HG03520 (cell line): ENCODE measurements at regions not wholly inside any gene's neighbourhood (a gene's known extent, or its start where the extent isn't known, plus 50 kb on each side); places are given as distances from the start of the nearest gene placed in this dataset.
"Not testable (repeated sequence)": the region's sequence is repeated elsewhere in the genome, so short reads cannot be mapped to it uniquely, and the experiment has no call there.

Source experiments
- ATAC-seq: cut with Tn5 transposase; IDR thresholded peaks from one replicate; pipeline ENCODE4 v1.9.1; 2021; ENCODE audit warnings: mild to moderate bottlenecking, moderate library complexity; ENCODE audit not compliant: unreplicated experiment

DNA sequence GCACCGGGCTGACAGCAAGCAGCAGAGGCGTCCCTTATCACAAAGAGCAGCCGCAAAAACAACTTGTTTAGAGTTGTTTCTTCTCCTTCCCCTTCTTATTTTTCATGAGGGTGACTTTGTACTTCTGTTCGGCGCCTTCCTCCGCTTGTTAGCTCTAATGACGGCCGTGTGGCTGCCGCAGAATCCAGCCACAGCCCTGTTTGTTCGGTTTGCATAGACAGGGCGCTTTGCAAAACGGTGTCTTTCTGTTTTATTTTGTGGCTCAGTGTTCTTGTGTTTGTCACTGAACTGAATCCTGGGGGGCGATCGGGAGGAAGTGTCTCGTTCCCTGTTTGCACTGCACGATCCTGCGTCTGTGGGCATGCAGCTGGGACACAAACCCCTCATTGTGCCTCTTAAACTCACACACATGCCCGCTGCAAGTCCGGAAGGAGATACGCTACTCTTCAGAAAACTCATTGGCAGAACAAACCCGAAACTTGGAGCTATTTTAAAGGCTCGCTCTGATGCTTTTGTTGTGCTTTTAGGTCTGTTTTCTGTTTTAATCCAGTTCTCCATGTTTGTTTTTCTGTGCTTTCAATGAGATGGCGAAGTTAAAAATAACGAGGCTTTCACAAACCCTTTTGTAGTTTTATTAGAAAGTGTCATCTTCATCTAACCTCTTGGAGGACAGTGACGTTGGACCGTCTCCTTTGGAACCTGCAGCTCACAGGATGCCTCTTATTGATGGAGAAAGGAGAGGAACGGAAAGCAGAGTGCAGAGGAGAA lies 213.9 kb downstream of the IRX2 start:
- no peak for ATAC-seq

DNA sequence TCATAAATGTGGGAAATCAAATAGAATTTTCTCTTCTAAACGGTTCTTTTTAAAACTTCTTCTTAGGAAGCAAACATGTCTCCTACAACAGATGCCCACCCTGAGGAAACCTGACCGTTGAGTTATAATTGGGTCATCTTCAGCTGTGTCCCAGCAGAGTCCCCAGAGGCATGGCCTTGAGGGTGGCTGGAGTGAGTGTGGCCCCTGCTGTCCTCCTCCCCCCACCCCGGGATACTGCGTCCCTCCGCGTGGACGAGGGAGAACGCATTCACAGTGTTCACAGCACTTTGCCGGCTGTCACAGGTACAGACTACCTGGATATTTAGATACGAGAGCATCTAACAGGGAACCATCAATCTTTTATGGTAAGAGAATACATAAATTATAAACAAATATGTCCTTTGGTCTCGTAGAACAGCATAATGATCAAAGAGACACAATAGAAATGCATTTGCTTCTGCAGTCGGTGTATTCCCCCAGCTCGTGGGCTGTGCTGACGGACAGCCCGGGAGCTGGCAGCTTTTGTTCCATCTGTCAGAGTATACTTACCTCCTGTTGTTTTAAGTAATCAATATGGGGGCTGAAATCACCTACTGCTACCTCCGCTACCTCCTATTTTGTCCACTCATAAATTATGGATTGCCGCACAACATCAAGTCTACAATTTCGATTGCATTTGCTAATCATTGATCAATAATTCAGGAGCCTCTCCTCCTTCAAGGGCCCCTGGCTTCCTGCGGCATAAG lies 214.7 kb downstream of the IRX2 start:
- no peak for ATAC-seq

DNA sequence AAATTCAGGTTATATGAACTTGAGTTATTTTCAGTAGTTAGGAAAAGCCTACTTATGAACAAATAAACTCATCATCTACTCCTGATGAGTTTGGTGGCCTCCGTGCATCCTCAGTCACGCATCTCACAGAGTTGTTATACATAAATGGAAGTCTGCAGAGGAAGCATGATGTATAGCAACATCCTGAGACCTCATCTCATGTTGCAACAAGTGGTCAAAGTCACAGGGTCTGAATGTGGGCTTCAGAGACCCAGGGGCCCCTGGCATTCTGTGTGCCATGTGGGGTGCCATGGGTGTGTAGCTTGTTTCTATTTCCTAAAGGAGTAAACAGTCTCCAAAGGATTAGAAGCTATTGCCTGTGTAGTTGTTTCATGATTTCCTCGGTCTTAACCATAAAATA lies 216.5 kb downstream of the IRX2 start:
- no peak for ATAC-seq

DNA sequence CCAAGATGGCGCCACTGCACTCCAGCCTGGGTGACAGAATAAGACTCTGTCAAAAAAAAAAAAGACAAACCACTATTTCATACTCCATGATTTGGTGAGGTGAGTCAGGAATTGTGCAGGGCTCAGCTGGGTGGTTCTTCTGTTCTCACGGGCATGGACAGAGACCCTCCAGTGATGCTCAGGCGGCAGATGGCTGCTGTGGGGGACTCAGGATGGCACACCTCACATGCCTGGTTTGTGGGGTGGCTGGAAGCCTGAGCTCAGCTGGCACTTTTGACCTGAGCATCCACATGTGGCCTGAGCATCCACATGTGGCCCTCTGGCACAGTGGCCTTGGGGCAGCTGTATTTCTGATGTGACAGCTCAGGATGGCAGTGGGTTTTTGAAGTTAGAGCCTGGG lies 217.2 kb downstream of the IRX2 start:
- no peak for ATAC-seq

DNA sequence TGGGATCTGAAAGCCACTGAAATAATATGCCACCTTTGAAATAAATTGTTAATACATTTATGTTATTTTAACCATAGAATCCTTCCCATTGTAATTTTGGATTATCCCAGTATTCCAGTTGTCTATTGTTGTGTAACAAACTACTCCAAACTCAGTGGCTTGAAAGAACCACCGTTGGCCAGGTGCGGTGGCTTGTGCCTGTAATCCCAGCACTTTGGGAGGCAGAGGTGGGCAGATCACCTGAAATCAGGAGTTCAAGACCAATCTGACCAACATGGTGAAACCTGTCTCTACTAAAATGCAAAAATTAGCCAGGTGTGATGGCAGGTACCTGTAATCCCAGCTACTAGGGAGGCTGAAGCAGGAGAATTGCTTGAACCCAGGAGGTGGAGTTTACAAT lies 217.6 kb downstream of the IRX2 start:
- not testable (repeated sequence) for ATAC-seq

DNA sequence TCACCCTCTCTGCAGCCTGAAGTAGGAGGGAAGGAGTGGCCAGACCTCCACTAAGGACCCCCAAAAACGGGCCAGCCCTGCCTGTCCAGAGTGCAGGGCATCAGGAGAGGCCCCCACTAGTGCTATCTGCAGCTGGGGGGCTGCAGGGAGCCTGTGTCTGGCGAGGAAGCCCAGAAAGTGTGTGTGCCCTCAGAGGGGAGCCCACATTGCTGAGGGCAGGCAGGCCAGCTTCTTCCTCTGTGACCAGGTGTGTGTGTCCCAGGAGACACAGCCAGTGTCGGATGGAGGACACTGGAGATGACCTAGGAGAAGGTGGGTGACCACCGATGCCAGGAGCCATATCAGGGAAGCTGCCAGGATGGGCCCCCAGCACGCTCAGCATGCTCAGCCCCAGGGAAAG lies 218.7 kb downstream of the IRX2 start:
- no peak for ATAC-seq

DNA sequence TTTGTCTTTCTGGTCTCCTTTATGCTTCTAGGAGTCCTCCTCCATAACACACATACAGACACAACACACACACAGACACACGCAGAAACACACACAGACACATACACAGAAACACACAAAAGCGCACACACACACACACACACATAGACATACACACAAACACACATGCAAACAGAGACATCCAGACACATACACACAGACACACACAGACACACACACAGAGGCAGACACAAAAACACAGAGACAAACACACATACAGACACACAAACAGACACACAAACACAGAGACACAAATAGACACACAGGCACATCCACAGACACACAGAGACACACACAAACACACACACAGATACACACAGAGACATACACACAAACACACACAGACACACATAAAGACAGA lies 220.2 kb downstream of the IRX2 start:
- no peak for ATAC-seq

DNA sequence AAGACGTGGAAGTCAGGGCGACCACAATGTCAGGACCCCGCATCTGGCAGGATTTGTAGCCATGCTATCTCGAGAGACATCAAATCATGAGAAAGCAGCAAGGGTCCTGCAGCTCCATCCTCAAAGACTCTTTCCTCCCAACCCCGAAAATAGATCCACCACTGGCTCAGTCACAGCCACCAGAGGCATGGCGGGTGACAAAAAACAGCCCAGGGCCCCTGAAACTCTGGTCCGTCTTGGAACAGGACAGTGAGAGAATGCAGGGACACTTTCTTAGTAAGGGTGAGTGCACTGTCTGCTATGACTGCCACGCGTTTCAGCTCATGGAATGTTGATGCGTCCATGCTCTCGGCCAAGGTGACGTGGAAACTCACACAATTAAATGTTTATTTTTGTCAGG lies 220.9 kb downstream of the IRX2 start:
- ATAC-seq = no peak

DNA sequence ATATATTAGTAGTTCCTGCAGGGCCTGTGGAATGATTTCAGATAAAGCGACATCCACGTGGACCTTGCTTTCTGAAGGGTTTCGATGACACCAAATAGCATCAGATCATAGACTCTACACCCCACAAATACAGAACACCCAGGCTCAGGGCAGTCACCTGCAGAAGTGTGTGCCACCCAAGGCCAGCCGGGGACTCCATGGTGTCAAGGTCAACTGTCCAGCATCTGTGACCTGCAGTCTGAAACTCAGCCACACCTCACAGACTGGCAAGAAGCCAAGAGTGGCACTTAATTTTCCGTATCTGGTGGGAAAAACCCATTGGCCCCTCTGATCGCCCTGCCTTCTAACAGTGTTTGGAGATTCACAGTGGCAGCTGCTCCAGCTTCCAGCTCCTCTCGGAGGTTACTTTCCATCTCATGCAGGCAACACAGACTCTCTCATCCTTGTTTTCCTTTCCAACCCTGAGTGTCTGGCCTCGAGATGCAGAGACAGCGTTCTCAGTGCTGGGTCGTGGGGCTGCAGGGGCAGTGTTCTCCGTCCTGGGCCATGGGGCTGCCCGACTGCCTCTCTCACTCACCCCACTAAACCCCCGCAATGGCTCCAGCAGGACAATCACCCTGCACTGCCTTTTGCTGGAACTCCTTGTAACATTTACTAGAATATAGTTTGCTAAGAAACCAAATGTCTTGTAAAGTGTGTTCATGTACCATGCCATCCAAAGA lies 221.9 kb downstream of the IRX2 start:
- ATAC-seq = no peak

DNA sequence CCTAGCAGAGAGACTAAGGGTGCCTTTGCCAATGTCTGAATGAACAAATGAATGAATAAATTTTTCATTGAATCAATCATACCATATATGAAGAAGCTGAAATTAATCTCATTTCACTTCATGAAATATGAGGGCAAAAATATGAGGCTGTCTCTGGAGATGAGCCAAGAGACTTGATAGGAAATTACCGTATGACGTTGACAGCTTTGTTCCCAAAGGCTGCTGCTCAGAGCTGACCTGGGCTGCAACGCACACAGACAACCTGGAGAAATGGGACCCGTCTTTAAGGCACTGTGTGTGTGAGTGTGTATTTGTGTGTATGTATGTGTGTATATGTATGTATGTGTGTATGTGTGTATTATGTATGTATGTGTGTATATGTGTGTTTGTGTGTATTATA lies 226.1 kb downstream of the IRX2 start:
- no peak for ATAC-seq

DNA sequence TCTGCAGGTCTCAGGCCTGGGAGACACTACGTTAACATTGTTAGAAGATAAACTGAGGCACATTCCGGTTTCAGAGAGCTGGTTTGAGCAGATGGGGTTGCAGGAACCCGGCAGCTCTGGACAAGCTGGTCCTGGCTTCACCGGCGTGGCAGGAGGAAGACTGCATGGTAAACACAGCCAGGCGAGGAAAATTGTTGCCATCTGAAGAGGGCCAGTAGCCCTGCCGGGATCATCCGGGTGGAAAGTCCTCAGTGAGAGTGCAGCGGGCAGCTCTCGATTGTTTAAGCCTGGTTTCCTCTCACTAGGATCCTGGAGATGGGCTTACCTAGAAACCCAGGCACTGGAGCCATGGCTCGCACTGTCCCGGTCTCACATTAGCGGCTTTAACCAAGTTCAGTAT lies 226.9 kb downstream of the IRX2 start:
- no peak for ATAC-seq

DNA sequence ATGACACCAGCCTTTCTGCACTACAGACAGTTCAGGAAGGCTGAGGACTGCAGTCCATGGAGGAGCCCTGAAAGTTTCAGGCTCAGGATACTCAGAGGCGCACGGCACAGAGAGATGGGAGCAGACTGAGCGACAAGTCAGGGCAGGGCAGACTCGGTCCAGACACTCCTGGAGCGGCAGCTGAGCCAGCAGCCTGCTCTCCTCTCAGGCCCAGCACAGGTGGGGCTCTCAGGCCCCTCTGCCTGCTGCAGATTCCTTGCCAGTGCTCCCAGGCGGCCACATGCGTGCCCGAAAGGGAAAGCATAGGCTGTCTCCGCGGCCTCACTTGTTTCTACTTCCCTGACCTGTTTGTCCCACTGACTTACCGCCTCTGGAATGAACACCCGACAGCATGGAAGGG lies 228.3 kb downstream of the IRX2 start:
- no peak for ATAC-seq

DNA sequence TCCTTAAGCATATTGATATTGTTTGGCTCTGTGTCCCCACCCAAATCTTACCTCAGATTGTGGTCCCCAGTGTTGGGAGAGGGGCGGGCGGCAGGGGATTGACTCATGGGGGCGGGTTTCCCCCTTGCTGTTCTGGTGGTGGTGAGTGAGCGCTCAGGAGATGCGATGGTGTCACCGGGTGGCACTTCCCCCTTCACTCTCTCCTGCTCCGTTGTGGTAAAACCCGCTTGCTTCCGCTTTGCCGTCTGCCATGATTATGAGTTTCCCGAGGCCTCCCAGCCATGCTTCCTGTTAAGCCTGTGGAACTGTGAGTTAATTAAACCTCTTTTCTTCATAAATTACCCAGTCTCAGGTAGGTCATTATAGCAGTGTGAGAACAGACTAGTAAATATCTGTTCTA lies 229.1 kb downstream of the IRX2 start:
- ATAC-seq = no peak

DNA sequence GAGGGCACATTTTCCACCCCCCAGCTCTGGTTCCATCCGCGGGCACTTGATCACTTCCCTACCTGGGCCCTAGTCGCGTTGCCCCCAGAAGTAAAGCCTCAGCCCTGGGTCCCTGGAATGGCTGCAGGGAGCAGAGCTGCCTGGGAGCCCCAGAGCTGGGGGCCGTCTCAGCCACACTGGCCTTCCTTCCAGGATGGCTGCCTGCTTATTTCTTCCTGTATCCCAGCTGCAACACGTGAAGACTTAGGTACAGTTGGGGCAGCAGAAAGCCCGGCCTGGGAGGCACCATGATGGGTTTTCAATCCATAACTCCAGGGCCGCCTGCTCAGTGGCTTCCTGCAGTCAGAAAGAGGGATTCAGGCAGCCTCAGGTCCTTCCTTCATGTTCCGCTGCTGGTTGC lies 232.3 kb downstream of the IRX2 start:
- ATAC-seq = no peak

DNA sequence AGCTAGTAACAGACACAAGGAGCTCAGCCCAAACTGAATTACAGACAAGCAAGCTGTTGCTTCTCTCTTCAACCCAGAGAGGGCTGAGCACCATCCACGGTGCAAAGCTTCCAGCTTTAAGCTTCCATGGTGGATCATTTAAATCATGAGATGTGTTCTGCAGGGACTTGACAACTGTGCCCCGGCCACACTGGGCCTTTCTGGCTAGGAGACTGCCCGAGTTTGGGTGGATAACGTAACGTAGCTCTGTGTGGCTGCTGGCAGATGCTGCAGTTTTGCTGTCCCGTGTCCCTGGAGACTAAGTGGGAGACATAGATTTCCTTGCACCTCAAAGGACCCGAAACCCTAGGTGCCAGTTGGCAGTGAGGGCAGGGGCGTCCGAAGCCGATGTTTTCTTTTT lies 234.0 kb downstream of the IRX2 start:
- no peak for ATAC-seq

DNA sequence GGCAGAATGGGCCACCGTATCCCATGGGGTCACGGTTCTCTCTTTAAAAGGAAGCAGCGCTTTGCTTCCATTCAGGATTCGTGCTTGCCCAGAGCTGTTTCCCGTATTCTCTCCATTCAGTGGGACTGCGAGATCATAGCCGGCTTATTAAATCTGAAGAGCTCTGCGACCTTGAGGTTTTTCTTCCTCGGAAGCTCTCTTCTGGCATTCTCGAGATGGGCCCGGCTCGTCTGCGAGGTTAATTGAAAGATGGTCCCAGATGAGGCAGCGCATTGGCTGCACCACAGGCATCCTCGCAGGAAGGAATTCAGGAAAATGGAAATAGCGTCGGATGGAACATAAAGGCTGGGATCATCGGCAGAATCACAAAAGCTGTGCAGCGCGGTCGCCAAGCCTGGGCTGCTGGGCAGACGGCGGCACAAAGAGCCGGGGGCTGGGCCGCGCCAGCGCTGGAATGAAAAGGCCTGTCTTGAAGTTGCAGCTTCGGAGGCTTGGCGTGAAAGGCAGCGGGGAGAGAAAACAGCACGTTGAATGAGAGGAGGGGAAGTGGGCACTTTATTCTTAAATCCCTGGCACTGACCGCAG lies 236.2 kb downstream of the IRX2 start:
- ATAC-seq = no peak

DNA sequence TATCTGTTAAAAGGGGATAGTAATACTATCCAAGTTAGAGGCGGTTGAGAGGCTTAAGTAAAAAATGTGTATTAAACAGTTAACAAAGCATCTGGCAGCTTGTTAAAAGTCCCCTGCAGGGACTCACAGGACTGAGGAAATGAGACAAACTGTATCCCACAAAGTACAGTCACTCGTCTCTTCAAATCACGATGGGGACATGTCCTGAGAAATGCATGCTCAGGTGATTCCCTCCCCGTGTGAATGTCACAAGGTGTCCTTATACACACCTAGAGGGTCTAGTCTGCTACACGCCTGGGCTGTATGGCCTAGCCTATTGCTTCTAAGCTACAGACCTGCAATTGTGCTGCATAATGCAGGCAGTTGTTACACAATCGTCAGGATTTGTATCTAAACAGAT lies 237.0 kb downstream of the IRX2 start:
- ATAC-seq = no peak

DNA sequence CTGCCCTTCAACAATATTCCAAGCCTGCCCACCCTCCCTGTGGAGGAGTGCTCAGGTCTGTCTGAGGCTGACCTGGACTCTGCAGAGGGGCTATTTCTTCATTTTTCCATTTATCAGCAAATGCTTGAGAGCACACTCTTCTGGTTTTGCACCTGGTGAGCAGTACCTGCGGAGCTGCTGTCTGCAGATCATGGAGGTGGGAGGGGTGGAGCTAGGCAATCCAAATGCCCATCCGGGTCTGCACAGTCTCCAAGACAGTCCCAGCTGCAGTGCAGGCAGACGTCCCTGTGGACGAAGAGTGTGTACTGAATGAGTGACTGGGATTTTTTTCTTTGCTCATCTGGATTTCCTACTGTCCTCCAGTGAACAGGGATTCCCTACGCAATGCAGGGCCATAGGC lies 239.8 kb downstream of the IRX2 start:
- no peak for ATAC-seq

DNA sequence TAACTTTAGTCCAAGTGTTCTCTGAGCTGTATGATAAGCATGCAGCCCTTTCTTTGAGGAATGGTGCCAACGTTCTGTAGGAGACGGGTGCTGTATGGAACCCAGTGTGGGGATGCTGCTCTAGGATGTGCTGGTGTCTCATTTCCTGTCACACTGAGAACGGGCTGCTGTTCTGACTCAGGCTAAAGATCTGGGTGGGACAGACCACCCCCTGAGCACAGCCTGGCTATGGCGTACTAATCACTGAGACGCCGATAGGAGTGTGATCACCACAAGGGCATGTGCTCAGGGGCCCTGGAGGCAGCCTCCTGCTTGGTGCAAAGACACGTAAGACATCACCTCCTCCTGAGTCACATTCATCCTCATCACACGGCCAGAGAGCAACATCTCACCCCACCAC lies 240.4 kb downstream of the IRX2 start:
- no peak for ATAC-seq

DNA sequence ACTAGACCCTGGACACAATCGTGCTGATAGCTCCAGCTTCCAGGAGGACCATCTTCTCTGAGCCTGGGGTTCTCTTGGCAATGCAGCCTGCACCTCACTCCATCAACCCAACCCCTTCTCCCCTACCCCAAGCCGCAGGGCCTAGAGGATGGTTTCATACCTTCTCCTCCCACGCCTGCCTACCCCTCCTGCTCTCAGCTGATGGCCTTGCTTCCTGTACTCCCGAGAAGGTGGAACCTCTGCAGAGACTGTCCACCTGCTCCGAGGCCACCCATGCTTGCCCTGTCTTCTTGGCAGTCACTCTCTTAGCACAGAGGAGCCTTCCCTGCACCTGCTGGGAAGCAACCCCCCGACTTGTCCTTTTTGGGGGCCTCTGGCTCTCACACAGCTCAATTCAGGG lies 241.9 kb downstream of the IRX2 start:
- ATAC-seq = no peak

DNA sequence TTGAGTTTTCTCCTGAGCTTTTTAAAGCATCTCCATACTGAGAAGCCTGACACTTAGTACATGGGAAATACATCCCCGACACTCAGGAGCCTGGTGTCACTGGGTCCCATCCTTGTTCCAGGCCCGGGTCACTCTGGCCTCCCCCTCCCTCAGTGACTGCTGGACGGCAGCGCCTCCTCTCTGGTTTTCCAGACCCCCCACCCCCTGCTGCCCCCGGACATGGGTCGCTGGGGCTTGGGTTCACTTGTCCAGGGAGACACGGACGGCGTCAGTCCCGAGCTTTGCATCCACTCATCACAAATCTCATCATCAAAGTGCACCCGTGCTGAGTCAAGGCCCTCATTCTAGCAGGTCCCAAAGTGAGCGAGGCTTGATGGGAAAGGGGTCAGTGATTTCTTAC lies 243.0 kb downstream of the IRX2 start:
- no peak for ATAC-seq

DNA sequence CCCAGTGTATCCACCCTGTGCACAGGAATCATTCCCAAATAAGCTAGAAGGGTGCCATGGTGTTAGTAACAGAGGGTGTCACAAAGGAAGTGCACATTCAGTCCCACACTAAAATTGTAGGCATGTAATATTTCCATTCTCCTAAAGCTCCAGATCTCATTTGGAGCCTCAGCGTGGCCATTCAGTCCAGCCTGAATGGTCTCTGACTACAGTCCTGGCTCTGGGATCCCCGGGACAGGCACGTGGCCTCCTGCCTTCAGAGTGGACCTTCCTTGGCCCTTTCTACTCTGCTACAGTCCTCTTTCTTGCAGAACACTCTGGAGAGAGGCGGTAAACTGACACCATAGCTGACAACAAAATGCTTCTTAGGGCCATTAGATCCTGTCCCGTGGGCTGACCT lies 243.9 kb downstream of the IRX2 start:
- ATAC-seq = no peak
